ENCODE measurements at regions not wholly inside any gene's neighbourhood (a gene's known extent, or its start where the extent isn't known, plus 50 kb on each side); places are given as distances from the start of the nearest gene placed in this dataset.

DNA sequence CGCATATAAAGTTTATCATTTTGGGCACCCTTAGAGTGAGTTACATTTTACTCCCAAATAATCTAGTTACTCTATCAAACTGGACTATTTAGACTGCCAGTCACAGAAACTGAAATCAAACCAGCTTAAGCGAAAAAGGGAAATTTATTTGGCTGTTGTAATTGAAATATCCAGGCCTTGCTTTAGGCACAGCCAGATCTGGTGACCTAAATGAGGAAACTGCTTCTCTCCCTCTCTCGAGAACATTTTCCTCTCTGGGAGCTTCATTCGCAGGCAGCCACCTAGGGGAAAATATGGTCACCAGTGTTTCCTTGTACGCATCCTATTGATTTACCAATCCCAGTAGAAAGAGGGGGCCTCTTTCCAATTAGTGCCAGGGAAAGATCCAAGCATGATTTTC is 175.3 kb upstream of the MITF start:
- no peak for TF ChIP-seq BRD4 (IDR thresholded peaks at IDR 0.05)
- TF ChIP-seq, protein P1, sequence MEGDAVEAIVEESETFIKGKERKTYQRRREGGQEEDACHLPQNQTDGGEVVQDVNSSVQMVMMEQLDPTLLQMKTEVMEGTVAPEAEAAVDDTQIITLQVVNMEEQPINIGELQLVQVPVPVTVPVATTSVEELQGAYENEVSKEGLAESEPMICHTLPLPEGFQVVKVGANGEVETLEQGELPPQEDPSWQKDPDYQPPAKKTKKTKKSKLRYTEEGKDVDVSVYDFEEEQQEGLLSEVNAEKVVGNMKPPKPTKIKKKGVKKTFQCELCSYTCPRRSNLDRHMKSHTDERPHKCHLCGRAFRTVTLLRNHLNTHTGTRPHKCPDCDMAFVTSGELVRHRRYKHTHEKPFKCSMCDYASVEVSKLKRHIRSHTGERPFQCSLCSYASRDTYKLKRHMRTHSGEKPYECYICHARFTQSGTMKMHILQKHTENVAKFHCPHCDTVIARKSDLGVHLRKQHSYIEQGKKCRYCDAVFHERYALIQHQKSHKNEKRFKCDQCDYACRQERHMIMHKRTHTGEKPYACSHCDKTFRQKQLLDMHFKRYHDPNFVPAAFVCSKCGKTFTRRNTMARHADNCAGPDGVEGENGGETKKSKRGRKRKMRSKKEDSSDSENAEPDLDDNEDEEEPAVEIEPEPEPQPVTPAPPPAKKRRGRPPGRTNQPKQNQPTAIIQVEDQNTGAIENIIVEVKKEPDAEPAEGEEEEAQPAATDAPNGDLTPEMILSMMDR (IDR thresholded peaks at IDR 0.05 in 2 of 3, conservative IDR thresholded peaks at IDR 0.05 in 1 of 3; ENCODE audit: insufficient read depth in 2 of 3, low read depth in 1 of 3, low read length in 3 of 3), result no peak
- TF ChIP-seq EP400 (IDR thresholded peaks at IDR 0.05), result no peak
- TF ChIP-seq EZH2 (IDR thresholded peaks at IDR 0.05; ENCODE audit: borderline replicate concordance, low read depth, low read length), result no peak
- no peak for TF ChIP-seq ZBTB33 (CRISPR knock-in tag; IDR thresholded peaks at IDR 0.05)
- TF ChIP-seq ETS1 (conservative IDR thresholded peaks at IDR 0.05; ENCODE audit: control insufficient read depth, low read depth, low read length), result no peak
- TF ChIP-seq RBM22 (IDR thresholded peaks at IDR 0.05; ENCODE audit: low read depth, low read length, poor library complexity, severe bottlenecking), result no peak
- TF ChIP-seq ILF3 (IDR thresholded peaks at IDR 0.05; ENCODE audit: borderline replicate concordance), result no peak
- no peak for TF ChIP-seq TCF7L2 (IDR thresholded peaks at IDR 0.05; ENCODE audit: low read depth, low read length)
